Heart right ventricle (tissue), 16 donors: ENCODE measurements at regions not wholly inside any gene's neighbourhood (a gene's known extent, or its start where the extent isn't known, plus 50 kb on each side); places are given as distances from the start of the nearest gene placed in this dataset.

Experiments used
- ATAC-seq, 8 donors: fragments of 200-7000 bp; cut with Tn5 transposase; one replicate each; pipeline ENCODE4 v1.9.1; 2020; ENCODE audit warnings: mild to moderate bottlenecking in 8 of 8, moderate library complexity in 8 of 8, moderate number of reproducible peaks in 1 of 8
- DNase-seq, 2 donors: peaks; one replicate each; pipeline ENCODE4 v3.0.0-alpha.2; 2020
- H3K27ac ChIP-seq, 10 donors: fragments of 200-600 bp; sonication (generic) in 2 of 10; one replicate each; pipeline versions ENCODE4 v1.5.0 to v1.8.0; 2020 to 2022; ENCODE audit warnings: mild to moderate bottlenecking in 3 of 10
- H3K27me3 ChIP-seq, 7 donors: fragments of 200-600 bp; one replicate each; pipeline ENCODE4 v1.8.0; 2021 to 2022; ENCODE audit warnings: mild to moderate bottlenecking in 2 of 7
- H3K36me3 ChIP-seq, 9 donors: fragments of 200-600 bp; sonication (generic) in 1 of 9; one replicate each; pipeline versions ENCODE4 v1.5.0 to v1.8.0; 2020 to 2022; ENCODE audit warnings: mild to moderate bottlenecking in 2 of 9
- H3K4me1 ChIP-seq, 9 donors: fragments of 200-600 bp; sonication (generic) in 1 of 9; one replicate each; pipeline versions ENCODE4 v1.5.0 to v1.8.0; 2020 to 2022; ENCODE audit warnings: mild to moderate bottlenecking in 4 of 9
- H3K4me3 ChIP-seq, 10 donors: fragments of 200-600 bp; sonication (generic) in 2 of 10; one replicate each; pipeline versions ENCODE4 v1.5.0 to v1.8.0; 2020 to 2022; ENCODE audit warnings: mild to moderate bottlenecking in 7 of 10, moderate library complexity in 2 of 10
- H3K9me3 ChIP-seq, 11 donors: fragments of 200-600 bp in 10 of 11; sonication (generic) in 2 of 11; one replicate each; pipeline versions ENCODE4 v1.5.0 to v1.8.0; 2013 to 2022; ENCODE audit warnings: mild to moderate bottlenecking in 2 of 11, control low read depth in 1 of 11, moderate library complexity in 1 of 11
- CTCF ChIP-seq, 9 donors: fragments of 200-600 bp; sonication (generic) in 2 of 9; IDR thresholded peaks; one replicate each; pipeline versions ENCODE4 v1.5.0 to v1.8.0; 2021 to 2022; ENCODE audit warnings: antibody characterized with exemption in 9 of 9, mild to moderate bottlenecking in 5 of 9, moderate library complexity in 1 of 9
- WGBS, 2 donors: extraction: QIAGEN DNeasy Blood & Tissue Kit; methylation state at CpG; one replicate each; pipeline ENCODE4 v1.1.7; 2013; ENCODE audit warnings: inconsistent platforms in 1 of 2; 5-methylcytosine and 5-hydroxymethylcytosine counted together
- intact Hi-C, 10 donors: fragments of 100-400 bp; cut with DNase I; formaldehyde crosslinking; loops; one replicate each; pipeline versions ENCODE4 v1.11.1 to v1.14.2; 2022
- donor health status: Arrhythmogenic right ventricular cardiomyopathy.
- donor health status: ischemic (EF 13 %, LVEDD 7.1; RV severe dilation, severe dysfunction).
- donor health status: healthy with polysubstance abuse.
- donor health status: DM: no; HTN: yes; CAD: no.
- donor health status: DM: no; HTN: no; CAD: no.
- donor health status: ischemic (EF 25% LVEDD 6.9; RV normal size, moderate dysfunction).
- donor health status: ischemic (EF 25% LVEDD 5.7; RV mildly dilated, moderate dysfunction).
- donor health status: healthy.
- donor health status: DM: yes; HTN: yes; CAD: no.
- donor health status: Ischemic cardiomyopathy.
- donor health status: ischemic (EF 35%, LVEDD 5.7; RV mildly dilated, moderate dysfunction).
- donor health status: nonischemic (EF 11% LVEDD 7.7; RV severe dilation, severe dysfunction).
- donor health status: DM: yes; HTN: yes; CAD: no.
- donor health status: PGD.
- donor health status: ischemic (EF 29% LVEDD 5.4; RV normal size, mild dysfunction).
- donor health status: nonischemic (EF 23%, LVEDD 6.1; RV moderate dilation, normal function).

DNA sequence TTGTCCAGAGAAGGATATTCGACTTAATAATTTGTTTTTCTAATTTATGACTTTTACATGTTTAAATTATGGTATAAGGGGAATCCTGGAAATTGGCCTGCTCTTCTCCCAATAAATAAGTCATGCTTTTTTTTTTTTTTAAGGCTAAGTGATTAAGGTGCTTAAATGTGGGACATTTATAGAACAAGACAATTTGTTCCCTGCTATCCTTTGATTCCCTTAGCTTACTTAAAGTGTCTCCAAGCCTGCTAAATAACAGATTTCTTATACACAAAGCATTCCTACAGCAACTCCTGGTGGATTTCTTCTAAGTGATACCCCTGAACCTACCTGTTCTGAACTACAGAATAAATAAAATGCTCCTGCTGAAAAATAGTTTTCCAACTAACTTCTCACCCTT, 233.0 kb upstream of the UGT8 start:
- no peaks in the 10 kb centered on the region for H3K36me3 ChIP-seq
- intact Hi-C loops, result no loop called here
- ATAC-seq, result peak in 1 of 8 donors; percentile 58
- no peak overlapping the region for H3K4me3 ChIP-seq
- no peak for DNase-seq
- no peaks in the 10 kb centered on the region for H3K9me3 ChIP-seq
- peak overlapping the region in 4 of 10 donors; percentile 39 to 74 (median 58) for H3K27ac ChIP-seq
- no peaks in the 10 kb centered on the region for H3K27me3 ChIP-seq
- H3K4me1 ChIP-seq, result peaks cover 0 to 5% (median 0%) of the 10 kb centered on the region in 9 donors
- TF ChIP-seq CTCF (IDR thresholded peaks at IDR 0.05), result no peak
- WGBS, 2 donors, result 86 to 92% methylated on average over 1 of the region's 1 CpG

DNA sequence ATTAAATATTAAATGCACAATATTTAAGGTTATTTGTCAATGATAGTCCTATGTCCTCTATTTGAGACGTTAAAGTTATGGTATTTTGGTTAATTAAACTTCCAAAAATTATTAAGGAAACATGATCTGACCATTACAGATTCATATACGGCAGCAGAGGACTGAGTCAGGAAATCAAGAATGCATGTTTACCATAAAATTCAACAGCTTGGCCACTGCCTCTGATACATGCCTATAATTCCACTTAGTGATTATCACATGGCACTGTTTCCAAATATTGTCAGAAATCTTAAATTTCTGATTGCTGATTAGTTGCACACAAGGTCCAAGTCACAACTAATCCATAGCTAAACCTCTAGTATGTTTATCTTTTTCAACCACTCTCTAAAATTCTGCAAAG, 232.2 kb upstream of the UGT8 start:
- WGBS, 2 donors, result 74 to 88% methylated on average over 2 of the region's 2 CpGs
- Histone ChIP-seq H3K27me3 (no peaks in the 10 kb centered on the region), H3K36me3 (no peaks in the 10 kb centered on the region), H3K27ac (peak overlapping the region in 1 of 10 donors; percentile 62), H3K9me3 (no peaks in the 10 kb centered on the region), H3K4me1 (peaks cover 0 to 5% (median 0%) of the 10 kb centered on the region in 9 donors), H3K4me3 (no peak overlapping the region)
- ATAC-seq, result no peak
- intact Hi-C loops, result no loop called here
- no peak for DNase-seq
- no peak for TF ChIP-seq CTCF (IDR thresholded peaks at IDR 0.05)

- Histone ChIP-seq H3K9me3 (no peaks in the 10 kb centered on the region), H3K27ac (no peak overlapping the region), H3K27me3 (no peaks in the 10 kb centered on the region), H3K4me1 (peaks cover 0 to 5% (median 0%) of the 10 kb centered on the region in 9 donors), H3K36me3 (no peaks in the 10 kb centered on the region), H3K4me3 (no peak overlapping the region)
- 56 to 59% methylated on average over 1 of the region's 1 CpG for WGBS, 2 donors
- no peak for TF ChIP-seq CTCF (IDR thresholded peaks at IDR 0.05)
- DNase-seq (no peak), ATAC-seq (no peak)
- intact Hi-C loops, result no loop called here
Observed at GRCh38 chr4:114368751-114369150, 229.9 kb upstream of the UGT8 start.

- Histone ChIP-seq H3K27me3 (no peaks in the 10 kb centered on the region), H3K27ac (no peak overlapping the region), H3K4me1 (no peaks in the 10 kb centered on the region), H3K4me3 (no peak overlapping the region), H3K9me3 (no peaks in the 10 kb centered on the region), H3K36me3 (no peaks in the 10 kb centered on the region)
- ATAC-seq (no peak), DNase-seq (no peak)
- WGBS, 2 donors, result 50 to 54% methylated on average over 1 of the region's 1 CpG
- intact Hi-C loops, result loop anchor here in 7 of 10 donors (10.0 kb wide), 5 partner anchors 159 to 979 kb away; no protein-coding TSS in a partner anchor
- TF ChIP-seq CTCF (IDR thresholded peaks at IDR 0.05), result no peak
Observed at GRCh38 chr4:114373508-114373907, 225.1 kb upstream of the UGT8 start.
